Tibial artery (tissue), 4 donors: ENCODE measurements at regions not wholly inside any gene's neighbourhood (a gene's known extent, or its start where the extent isn't known, plus 50 kb on each side); places are given as distances from the start of the nearest gene placed in this dataset.
A peak's percentile ranks its signal among the peaks of the same experiment; 100 is the strongest.
"Not testable (repeated sequence)": the region's sequence is repeated elsewhere in the genome, so short reads cannot be mapped to it uniquely, and the experiment has no call there.

Experiments used
- DNase-seq, 2 donors: peaks; one replicate each; pipeline ENCODE4 v3.0.0-alpha.2; 2019
- H3K27ac ChIP-seq, 2 donors: fragments of 200-600 bp; sonication (generic) in 1 of 2; 1 replicate in 1 of 2; 2 replicates in 1 of 2; pipeline ENCODE4 v1.5.1; 2018 to 2019; ENCODE audit warnings: mild to moderate bottlenecking in 1 of 2
- H3K27me3 ChIP-seq, 2 donors: fragments of 200-600 bp; sonication (generic) in 1 of 2; one replicate each; pipeline versions ENCODE4 v1.5.1 to v1.6.0; 2016 to 2019
- H3K36me3 ChIP-seq, 3 donors: fragments of 200-600 bp; sonication (generic) in 2 of 3; one replicate each; pipeline ENCODE4 v1.5.1; 2016 to 2019; ENCODE audit warnings: mild to moderate bottlenecking in 2 of 3
- H3K4me1 ChIP-seq, 4 donors: fragments of 200-600 bp; sonication (generic) in 2 of 4; 1 replicate in 3 of 4; 2 replicates in 1 of 4; pipeline ENCODE4 v1.5.1; 2016 to 2019
- H3K4me3 ChIP-seq, 2 donors: fragments of 200-600 bp; sonication (generic) in 1 of 2; 1 replicate in 1 of 2; 2 replicates in 1 of 2; pipeline ENCODE4 v1.5.1; 2018 to 2019; ENCODE audit warnings: mild to moderate bottlenecking in 2 of 2
- H3K9me3 ChIP-seq, 3 donors: fragments of 200-600 bp; sonication (generic) in 1 of 3; one replicate each; pipeline ENCODE4 v1.5.1; 2016 to 2019
- CTCF ChIP-seq, 2 experiments: fragments of 200-600 bp in 1 of 2; fragments of 450-650 bp in 1 of 2; IDR thresholded peaks; one replicate each; pipeline ENCODE4 v1.5.1; 2017 to 2019; ENCODE audit warnings: antibody characterized with exemption in 2 of 2, mild to moderate bottlenecking in 1 of 2, moderate library complexity in 1 of 2
- intact Hi-C: fragments of 100-400 bp; cut with DNase I; formaldehyde crosslinking; loops from one replicate; pipeline ENCODE4 v1.15.0; 2023; ENCODE audit warnings: low total_unique reads

DNA sequence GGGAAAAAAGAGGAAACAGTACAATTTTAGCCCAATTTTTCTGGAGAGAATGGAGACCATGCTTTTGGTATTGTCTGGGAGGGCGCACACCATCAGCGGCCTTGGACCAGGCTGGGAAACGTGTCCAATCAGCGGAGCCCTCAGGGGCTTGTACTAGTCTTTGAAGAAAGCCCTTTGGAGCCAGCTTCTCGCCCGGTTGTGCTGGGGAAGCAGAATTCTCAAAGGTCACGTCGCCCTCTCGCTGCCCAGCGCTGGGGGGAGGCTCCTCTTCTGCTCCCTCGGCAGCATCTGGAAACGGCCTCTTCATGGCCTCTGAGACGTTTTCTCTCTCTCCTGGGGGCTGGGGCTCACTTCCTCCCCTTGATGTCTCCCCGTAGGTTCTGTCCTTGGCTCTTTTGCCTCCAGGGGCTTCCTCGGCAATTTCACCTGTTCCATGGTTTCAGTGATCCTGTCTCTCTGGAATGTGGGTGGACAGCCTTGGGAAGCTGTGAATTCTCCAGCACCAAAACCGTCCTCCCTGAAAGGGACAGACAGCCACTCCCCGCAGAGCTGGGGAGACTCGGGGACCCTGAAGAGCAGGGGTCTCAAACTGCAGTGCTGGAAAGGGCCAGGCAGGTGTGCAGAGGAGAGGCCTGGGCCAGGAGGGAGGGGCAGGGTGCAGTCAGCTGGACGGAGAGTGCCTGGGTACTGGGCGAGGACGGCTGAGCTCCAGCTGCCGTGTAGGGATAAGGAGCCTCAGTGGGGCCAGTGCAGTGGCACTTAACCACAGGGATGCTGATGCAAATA, 80.2 kb downstream of the RPS6KA4 start:
- intact Hi-C loops = no loop called here
- Histone ChIP-seq H3K27me3 (peaks cover 0 to 7% of the 10 kb centered on the region in 2 donors), H3K4me3 (no peak overlapping the region), H3K27ac (no peak overlapping the region), H3K9me3 (no peaks in the 10 kb centered on the region), H3K36me3 (no peaks in the 10 kb centered on the region), H3K4me1 (peaks cover 0 to 43% (median 19%) of the 10 kb centered on the region in 4 donors)
- TF ChIP-seq CTCF (IDR thresholded peaks at IDR 0.05) = no peak
- no peak for DNase-seq

DNA sequence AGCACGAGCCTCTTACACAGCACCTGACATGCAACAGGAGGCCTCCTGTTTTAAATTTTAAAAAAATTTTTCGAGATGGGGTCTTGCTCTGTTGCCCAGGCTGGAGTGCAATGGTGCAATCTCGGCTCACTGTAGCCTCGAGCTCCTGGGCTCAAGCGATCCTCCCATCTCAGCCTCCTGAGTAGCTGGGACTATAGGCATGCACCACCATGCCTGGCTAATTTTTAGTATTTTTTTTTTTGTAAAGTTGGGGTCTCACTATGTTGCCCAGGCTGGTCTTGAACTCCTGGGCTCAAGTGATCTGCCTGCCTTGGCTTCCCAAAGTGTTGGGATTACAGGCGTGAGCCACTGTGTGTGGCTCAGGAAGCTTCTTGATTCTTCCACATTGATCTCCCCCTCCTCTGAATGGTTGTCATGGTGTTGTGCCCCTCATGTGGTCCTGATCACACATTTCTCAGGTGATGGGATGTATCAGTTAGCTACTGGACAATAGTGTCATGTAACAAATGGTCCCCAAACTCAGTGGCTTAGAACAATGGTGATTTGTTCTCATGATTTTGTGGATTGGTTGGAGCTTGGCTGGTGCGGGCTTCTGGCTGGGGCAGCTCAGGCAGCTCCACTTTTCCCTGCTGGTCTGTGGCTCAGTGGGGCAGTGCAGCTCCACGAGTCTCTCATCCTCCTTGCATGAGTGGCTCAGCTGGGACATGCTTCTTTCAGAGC, 81.0 kb downstream of the RPS6KA4 start:
- intact Hi-C loops, H3K4me3 ChIP-seq, H3K36me3 ChIP-seq, DNase-seq, H3K27me3 ChIP-seq, H3K9me3 ChIP-seq, H3K27ac ChIP-seq: not testable (repeated sequence)
- H3K4me1 ChIP-seq = peaks cover 0 to 36% (median 12%) of the 10 kb centered on the region in 4 donors

GRCh38 chr11:64441127-64441526, 82.2 kb downstream of the RPS6KA4 start:
- intact Hi-C loops = no loop called here
- H3K27ac ChIP-seq = peak overlapping the region in 1 of 2 donors; percentile 39
- TF ChIP-seq CTCF (IDR thresholded peaks at IDR 0.05) = no peak
- H3K9me3 ChIP-seq = no peaks in the 10 kb centered on the region
- H3K27me3 ChIP-seq = peaks cover 0 to 7% of the 10 kb centered on the region in 2 donors
- DNase-seq = peak in 1 of 2 donors; percentile 51
- no peaks in the 10 kb centered on the region for H3K36me3 ChIP-seq
- H3K4me1 ChIP-seq = peaks cover 0 to 25% (median 6%) of the 10 kb centered on the region in 4 donors
- H3K4me3 ChIP-seq = no peak overlapping the region

DNA sequence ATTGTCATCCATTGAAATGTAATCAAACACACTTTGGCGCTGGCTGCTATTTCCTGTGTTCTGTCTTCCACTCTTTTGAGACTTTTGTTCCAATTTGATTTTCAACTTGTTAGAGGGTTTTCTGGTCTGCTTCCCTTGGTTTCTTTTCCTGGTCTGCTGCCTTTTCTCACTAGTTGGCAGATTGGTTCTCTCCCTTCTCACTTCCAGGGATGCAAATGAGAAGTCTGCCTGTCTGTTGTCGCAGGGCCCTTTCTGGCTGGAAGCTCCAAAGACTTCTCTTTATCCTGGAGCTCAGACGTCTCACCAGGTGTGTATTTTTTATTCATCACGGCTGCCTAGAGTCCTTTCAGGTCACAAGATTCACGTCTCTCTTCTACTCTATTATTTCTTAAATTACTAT, 84.0 kb downstream of the RPS6KA4 start:
- H3K27ac ChIP-seq = no peak overlapping the region
- TF ChIP-seq CTCF (IDR thresholded peaks at IDR 0.05) = no peak
- H3K4me1 ChIP-seq = peaks cover 0 to 30% (median 7%) of the 10 kb centered on the region in 4 donors
- DNase-seq = no peak
- H3K9me3 ChIP-seq = no peaks in the 10 kb centered on the region
- peaks cover 0 to 7% of the 10 kb centered on the region in 2 donors for H3K27me3 ChIP-seq
- intact Hi-C loops = no loop called here
- H3K4me3 ChIP-seq = no peak overlapping the region
- no peaks in the 10 kb centered on the region for H3K36me3 ChIP-seq

- Histone ChIP-seq H3K36me3 (no peaks in the 10 kb centered on the region), H3K9me3 (no peaks in the 10 kb centered on the region), H3K27ac (no peak overlapping the region), H3K4me3 (no peak overlapping the region), H3K27me3 (no peaks in the 10 kb centered on the region), H3K4me1 (peaks cover 0 to 50% (median 22%) of the 10 kb centered on the region in 4 donors)
- TF ChIP-seq CTCF (IDR thresholded peaks at IDR 0.05) = no peak
- intact Hi-C loops = loop anchor here (5.0 kb wide), 1 partner anchor 207 kb away; no protein-coding TSS in a partner anchor
- DNase-seq = no peak
Observed at GRCh38 chr11:64444838-64445441, 86.0 kb downstream of the RPS6KA4 start.
